Naive thymus-derived CD4-positive, alpha-beta T cell (primary cell): ENCODE measurements at regions not wholly inside any gene's neighbourhood (a gene's known extent, or its start where the extent isn't known, plus 50 kb on each side); places are given as distances from the start of the nearest gene placed in this dataset.

Experiments
- ATAC-seq: fragments of 150-1000 bp; cut with Tn5 transposase; 2 replicates; pipeline ENCODE4 v1.10.0; 2021; ENCODE audit warnings: mild to moderate bottlenecking, moderate library complexity
- CTCF ChIA-PET: fragments of 350-600 bp; sonication (Branson Sonifier 250); formaldehyde crosslinking; loops from one replicate; lab custom pipeline; 2021; ENCODE audit warnings: antibody characterized with exemption; lab: Charles Lee
- POLR2A ChIA-PET: fragments of 350-600 bp; sonication (Branson Sonifier 250); formaldehyde crosslinking; loops from one replicate; lab custom pipeline; 2021; ENCODE audit warnings: antibody characterized with exemption, inconsistent platforms; lab: Charles Lee
- DNase-seq, 9 donors: peaks; one replicate each; pipeline versions ENCODE4 v3.0.0 to v3.0.0-alpha.2; 2020 to 2022; ENCODE audit warnings: mixed read lengths in 1 of 9
- H3K27ac ChIP-seq: one replicate; pipeline ENCODE4 v1.7.0; 2013; ENCODE audit warnings: mild to moderate bottlenecking, low read depth, low read length, moderate library complexity
- H3K27me3 ChIP-seq, 2 donors: one replicate each; pipeline ENCODE4 v1.7.0; 2013; ENCODE audit warnings: low read length in 2 of 2, mild to moderate bottlenecking in 2 of 2, moderate library complexity in 2 of 2; ENCODE audit not compliant: control insufficient read depth in 2 of 2, insufficient read depth in 2 of 2
- H3K36me3 ChIP-seq, 3 experiments: 1 replicate in 2 of 3; 2 replicates in 1 of 3; pipeline ENCODE4 v1.7.0; 2013; ENCODE audit warnings: low read length in 3 of 3, mild to moderate bottlenecking in 3 of 3, moderate library complexity in 1 of 3; ENCODE audit not compliant: insufficient read depth in 3 of 3, control insufficient read depth in 2 of 3
- H3K4me1 ChIP-seq, 2 donors: one replicate each; pipeline ENCODE4 v1.7.0; 2013; ENCODE audit warnings: low read length in 2 of 2, mild to moderate bottlenecking in 2 of 2, moderate library complexity in 1 of 2; ENCODE audit not compliant: control insufficient read depth in 2 of 2, insufficient read depth in 2 of 2
- H3K4me3 ChIP-seq: 2 replicates; pipeline ENCODE4 v1.7.0; 2013; ENCODE audit warnings: mild to moderate bottlenecking, low read length
- H3K9me3 ChIP-seq, 3 experiments: 1 replicate in 2 of 3; 2 replicates in 1 of 3; pipeline ENCODE4 v1.7.0; 2013; ENCODE audit warnings: low read length in 3 of 3; ENCODE audit not compliant: control insufficient read depth in 2 of 3
- H3K27ac Mint-ChIP-seq, 9 donors: one replicate each; pipeline ENCODE4 v1.8.0; 2020 to 2022; ENCODE audit warnings: mixed read lengths in 9 of 9, mild to moderate bottlenecking in 8 of 9, moderate library complexity in 5 of 9, inconsistent platforms in 2 of 9
- H3K27me3 Mint-ChIP-seq, 5 donors: one replicate each; pipeline ENCODE4 v1.8.0; 2021 to 2022; ENCODE audit warnings: mixed read lengths in 5 of 5, mild to moderate bottlenecking in 1 of 5
- H3K36me3 Mint-ChIP-seq, 5 donors: one replicate each; pipeline ENCODE4 v1.8.0; 2020 to 2022; ENCODE audit warnings: mixed read lengths in 5 of 5, mild to moderate bottlenecking in 3 of 5, inconsistent platforms in 1 of 5
- H3K4me1 Mint-ChIP-seq, 7 donors: one replicate each; pipeline ENCODE4 v1.8.0; 2020 to 2022; ENCODE audit warnings: mixed read lengths in 7 of 7, mild to moderate bottlenecking in 3 of 7, inconsistent platforms in 1 of 7
- H3K4me3 Mint-ChIP-seq, 10 donors: one replicate each; pipeline ENCODE4 v1.8.0; 2020 to 2022; ENCODE audit warnings: mild to moderate bottlenecking in 10 of 10, mixed read lengths in 10 of 10, moderate library complexity in 6 of 10, inconsistent platforms in 2 of 10
- H3K9me3 Mint-ChIP-seq, 11 donors: one replicate each; pipeline ENCODE4 v1.8.0; 2020 to 2022; ENCODE audit warnings: mixed read lengths in 11 of 11, mild to moderate bottlenecking in 4 of 11, inconsistent platforms in 1 of 11, moderate library complexity in 1 of 11
- intact Hi-C, 2 donors: fragments of 100-400 bp; cut with micrococcal nuclease; formaldehyde crosslinking; loops; one replicate each; pipeline ENCODE4 v1.15.1; 2023

DNA sequence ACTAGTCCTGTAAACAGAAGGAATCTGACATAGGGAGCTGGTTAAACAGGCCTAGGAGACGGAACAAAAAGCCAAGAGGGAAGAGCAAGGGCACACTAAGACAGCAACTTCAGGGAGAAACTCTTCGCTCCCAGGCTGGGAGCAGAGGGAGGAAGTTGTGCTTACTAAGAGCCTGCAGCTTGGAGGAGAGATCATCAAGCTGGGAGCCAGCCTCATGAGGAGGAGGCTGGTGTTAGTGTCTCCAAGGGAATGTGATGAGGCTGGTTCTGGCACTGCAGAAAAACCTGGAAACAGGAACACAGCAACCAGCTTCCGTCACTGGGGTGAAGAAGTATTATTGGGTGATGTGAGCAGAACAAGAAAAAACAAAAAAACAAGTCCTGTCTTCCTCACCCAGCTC is 1027.3 kb downstream of the UQCRFS1 start:
- H3K27ac ChIP-seq: no peak overlapping the region
- Mint-ChIP-seq H3K27me3 (no peaks in the 10 kb centered on the region), H3K4me1 (no peaks in the 10 kb centered on the region), H3K9me3 (peaks cover 3 to 33% (median 11%) of the 10 kb centered on the region in 11 donors), H3K27ac (no peak overlapping the region), H3K4me3 (no peak overlapping the region), H3K36me3 (no peaks in the 10 kb centered on the region)
- CTCF ChIA-PET: no interaction called here
- no peak for ATAC-seq
- H3K27me3 ChIP-seq: no peaks in the 10 kb centered on the region
- POLR2A ChIA-PET: no interaction called here
- no peak overlapping the region for H3K4me3 ChIP-seq
- intact Hi-C loops: no loop called here
- no peaks in the 10 kb centered on the region for H3K4me1 ChIP-seq
- DNase-seq: no peak
- no peaks in the 10 kb centered on the region for H3K9me3 ChIP-seq
- H3K36me3 ChIP-seq: no peaks in the 10 kb centered on the region

DNA sequence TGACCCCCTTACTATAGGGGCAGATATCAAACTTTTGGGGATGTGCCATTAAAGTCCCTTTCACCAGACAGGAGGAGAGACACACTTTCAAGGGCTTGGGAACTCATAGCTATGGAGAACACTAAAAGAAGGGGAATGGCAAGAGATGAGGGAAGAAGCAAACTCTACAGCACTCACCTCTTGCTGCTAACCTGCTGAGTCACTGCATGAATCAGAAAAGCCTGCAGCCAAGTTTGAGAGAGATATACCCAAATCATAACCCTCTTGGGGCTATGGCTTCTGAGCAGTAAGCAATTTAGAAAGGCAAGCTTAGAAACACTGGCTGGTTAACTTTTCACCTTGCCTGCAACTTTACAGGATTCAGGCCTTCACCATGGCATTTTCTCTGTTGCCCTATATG is 1028.0 kb downstream of the UQCRFS1 start:
- DNase-seq (no peak), ATAC-seq (no peak)
- POLR2A ChIA-PET: no interaction called here
- Mint-ChIP-seq H3K9me3 (peaks cover 3 to 31% (median 11%) of the 10 kb centered on the region in 11 donors), H3K27ac (no peak overlapping the region), H3K4me3 (no peak overlapping the region), H3K27me3 (no peaks in the 10 kb centered on the region), H3K36me3 (no peaks in the 10 kb centered on the region), H3K4me1 (no peaks in the 10 kb centered on the region)
- Histone ChIP-seq H3K4me1 (no peaks in the 10 kb centered on the region), H3K36me3 (no peaks in the 10 kb centered on the region), H3K4me3 (no peak overlapping the region), H3K9me3 (no peaks in the 10 kb centered on the region), H3K27me3 (no peaks in the 10 kb centered on the region), H3K27ac (no peak overlapping the region)
- CTCF ChIA-PET: no interaction called here
- intact Hi-C loops: no loop called here

DNA sequence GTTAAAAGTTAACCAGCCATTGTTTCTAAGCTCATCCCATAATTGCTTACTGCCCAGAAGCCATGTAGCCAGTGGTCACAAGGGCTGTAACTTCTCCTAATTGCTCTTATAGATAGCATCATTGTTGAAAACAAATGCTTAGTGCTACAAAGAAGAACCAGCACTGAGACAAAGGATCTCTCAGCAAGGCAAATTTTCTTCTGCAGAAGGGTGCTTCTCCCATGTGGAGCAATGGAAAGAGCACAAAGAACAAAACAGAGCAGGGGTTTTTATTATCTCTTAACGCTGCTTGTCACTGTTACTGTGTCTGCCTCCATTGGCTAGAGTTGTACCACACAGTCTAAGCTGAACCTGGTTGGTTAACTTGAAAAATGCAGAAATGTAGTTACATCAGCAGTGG is 1036.8 kb downstream of the UQCRFS1 start:
- ChIA-PET CTCF (no interaction called here), POLR2A (no interaction called here)
- H3K36me3 Mint-ChIP-seq: peaks cover 0 to 7% (median 0%) of the 10 kb centered on the region in 5 donors
- H3K9me3 Mint-ChIP-seq: peaks cover 16 to 57% (median 26%) of the 10 kb centered on the region in 11 donors
- no peak overlapping the region for H3K4me3 Mint-ChIP-seq
- Histone ChIP-seq H3K27me3 (no peaks in the 10 kb centered on the region), H3K9me3 (peaks cover 0 to 9% (median 3%) of the 10 kb centered on the region in 3 experiments), H3K4me1 (no peaks in the 10 kb centered on the region), H3K4me3 (no peak overlapping the region), H3K36me3 (no peaks in the 10 kb centered on the region), H3K27ac (no peak overlapping the region)
- DNase-seq: no peak
- H3K4me1 Mint-ChIP-seq: no peaks in the 10 kb centered on the region
- ATAC-seq: no peak
- H3K27me3 Mint-ChIP-seq: no peaks in the 10 kb centered on the region
- H3K27ac Mint-ChIP-seq: no peak overlapping the region
- intact Hi-C loops: no loop called here

DNA sequence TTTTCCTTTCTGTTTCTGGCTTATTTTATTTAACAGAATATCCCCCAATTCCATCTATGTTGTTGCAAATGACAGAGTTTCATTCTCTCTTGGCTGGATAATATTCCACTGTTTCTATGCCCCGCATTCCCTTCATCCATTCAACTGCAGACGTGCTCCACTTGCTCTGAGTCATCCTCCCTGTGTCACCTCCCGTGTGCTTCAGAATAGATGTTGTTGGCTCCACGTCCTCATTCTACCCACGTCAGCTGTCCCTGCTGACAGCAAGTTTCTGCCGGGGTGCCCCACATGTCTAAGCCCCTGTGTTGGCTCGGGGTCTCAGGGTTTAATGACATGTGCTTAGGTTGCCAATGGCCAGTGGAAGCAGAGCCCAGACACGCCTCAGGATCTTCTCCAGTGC is 1041.0 kb downstream of the UQCRFS1 start:
- no peaks in the 10 kb centered on the region for H3K36me3 ChIP-seq
- intact Hi-C loops: no loop called here
- ChIA-PET POLR2A (no interaction called here), CTCF (no interaction called here)
- no peaks in the 10 kb centered on the region for H3K4me1 ChIP-seq
- peaks cover 0 to 14% (median 3%) of the 10 kb centered on the region in 3 experiments for H3K9me3 ChIP-seq
- H3K4me3 ChIP-seq: no peak overlapping the region
- H3K27me3 ChIP-seq: no peaks in the 10 kb centered on the region
- no peak overlapping the region for H3K27ac Mint-ChIP-seq
- H3K4me1 Mint-ChIP-seq: no peaks in the 10 kb centered on the region
- no peak for DNase-seq
- H3K4me3 Mint-ChIP-seq: no peak overlapping the region
- H3K27me3 Mint-ChIP-seq: no peaks in the 10 kb centered on the region
- ATAC-seq: no peak
- H3K27ac ChIP-seq: no peak overlapping the region
- H3K36me3 Mint-ChIP-seq: peaks cover 0 to 7% (median 0%) of the 10 kb centered on the region in 5 donors
- peaks cover 12 to 48% (median 28%) of the 10 kb centered on the region in 11 donors for H3K9me3 Mint-ChIP-seq

DNA sequence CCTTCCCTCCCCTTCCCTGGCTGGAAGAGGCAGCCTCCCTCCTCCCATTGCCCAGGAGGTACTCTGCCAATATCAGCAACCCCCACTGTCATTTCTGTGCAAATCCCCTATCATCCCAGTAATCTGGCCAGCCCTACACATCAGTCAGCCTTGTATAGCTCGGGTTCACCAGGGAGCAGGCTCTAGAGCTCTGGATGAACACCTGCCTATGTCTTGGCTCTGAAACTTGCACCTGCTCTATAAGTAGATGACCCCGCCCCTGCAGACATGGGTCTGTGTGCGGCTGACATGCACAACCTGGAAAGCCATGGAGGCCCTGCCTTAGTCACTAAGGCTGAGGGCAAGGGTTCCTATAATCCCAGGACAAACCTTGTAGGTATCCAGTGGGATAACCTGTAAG is 1042.9 kb downstream of the UQCRFS1 start:
- Histone ChIP-seq H3K36me3 (no peaks in the 10 kb centered on the region), H3K27ac (no peak overlapping the region), H3K4me3 (no peak overlapping the region), H3K27me3 (no peaks in the 10 kb centered on the region), H3K9me3 (peaks cover 0 to 4% (median 0%) of the 10 kb centered on the region in 3 experiments), H3K4me1 (no peaks in the 10 kb centered on the region)
- ChIA-PET POLR2A (no interaction called here), CTCF (no interaction called here)
- ATAC-seq (no peak), DNase-seq (no peak)
- no peak overlapping the region for H3K4me3 Mint-ChIP-seq
- peaks cover 0 to 33% (median 15%) of the 10 kb centered on the region in 11 donors for H3K9me3 Mint-ChIP-seq
- H3K36me3 Mint-ChIP-seq: peaks cover 0 to 7% (median 0%) of the 10 kb centered on the region in 5 donors
- H3K4me1 Mint-ChIP-seq: no peaks in the 10 kb centered on the region
- no peak overlapping the region for H3K27ac Mint-ChIP-seq
- H3K27me3 Mint-ChIP-seq: peaks cover 0 to 5% (median 0%) of the 10 kb centered on the region in 5 donors
- intact Hi-C loops: no loop called here

DNA sequence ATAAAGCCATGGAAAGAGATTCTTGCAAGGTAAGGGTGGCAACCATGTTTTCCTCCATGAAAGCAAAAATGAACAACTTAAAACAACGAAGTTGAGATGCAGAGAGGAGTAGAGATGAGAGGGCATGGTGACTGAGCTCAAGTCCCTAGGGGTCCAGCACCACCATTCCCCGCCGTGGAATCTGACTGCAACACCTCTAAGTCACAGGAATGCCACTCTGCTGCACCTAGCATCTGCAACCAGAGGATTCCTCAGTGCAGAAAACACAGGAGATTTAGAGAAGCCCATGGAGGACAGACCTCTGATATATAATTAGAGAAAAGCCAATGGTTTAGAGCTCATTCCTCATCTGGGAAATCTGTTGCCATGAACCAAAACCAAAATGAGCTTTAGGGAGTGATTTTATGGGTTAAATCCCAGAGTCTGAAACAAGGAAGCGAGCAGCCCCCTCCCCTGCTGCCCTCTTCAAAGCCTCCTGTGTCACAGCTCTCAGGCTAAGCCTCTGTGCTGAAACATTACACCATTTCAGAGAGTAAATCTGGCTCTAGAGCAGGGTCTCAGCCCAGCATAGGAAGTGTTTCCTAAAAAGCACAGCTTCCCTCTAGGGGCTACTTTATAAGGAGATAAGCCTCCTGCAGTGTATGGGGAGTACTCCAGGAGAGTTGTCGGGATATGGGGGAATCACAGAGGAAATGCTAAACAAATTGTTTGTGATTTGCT is 1043.6 kb downstream of the UQCRFS1 start:
- no peak overlapping the region for H3K27ac ChIP-seq
- no peak overlapping the region for H3K4me3 ChIP-seq
- Mint-ChIP-seq H3K9me3 (peaks cover 0 to 26% (median 14%) of the 10 kb centered on the region in 11 donors), H3K4me1 (no peaks in the 10 kb centered on the region), H3K27me3 (peaks cover 0 to 5% (median 0%) of the 10 kb centered on the region in 5 donors), H3K4me3 (no peak overlapping the region), H3K27ac (no peak overlapping the region), H3K36me3 (peaks cover 0 to 7% (median 0%) of the 10 kb centered on the region in 5 donors)
- H3K4me1 ChIP-seq: no peaks in the 10 kb centered on the region
- peaks cover 0 to 4% (median 0%) of the 10 kb centered on the region in 3 experiments for H3K9me3 ChIP-seq
- CTCF ChIA-PET: no interaction called here
- POLR2A ChIA-PET: no interaction called here
- DNase-seq (no peak), ATAC-seq (no peak)
- intact Hi-C loops: no loop called here
- no peaks in the 10 kb centered on the region for H3K36me3 ChIP-seq
- H3K27me3 ChIP-seq: no peaks in the 10 kb centered on the region

DNA sequence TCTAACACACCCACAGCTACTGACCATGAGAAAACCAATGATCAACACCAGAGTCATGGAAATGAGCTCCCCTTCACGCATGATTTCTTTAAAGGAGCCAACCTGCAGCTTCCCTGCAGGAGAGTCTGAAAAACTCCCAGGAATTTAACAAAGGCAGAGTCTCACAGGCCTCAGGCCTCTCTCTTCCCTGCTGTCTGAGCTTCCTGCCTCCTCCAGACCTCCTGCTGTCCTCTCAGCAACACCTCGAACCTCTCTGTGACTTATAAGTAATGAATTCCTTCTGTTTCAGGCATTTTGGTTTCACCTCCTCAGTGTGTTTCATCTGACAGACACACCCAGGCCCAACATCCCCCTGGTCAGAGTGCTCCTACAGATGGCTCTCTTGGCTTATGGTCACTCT is 1044.4 kb downstream of the UQCRFS1 start:
- intact Hi-C loops: no loop called here
- no peak overlapping the region for H3K4me3 Mint-ChIP-seq
- CTCF ChIA-PET: no interaction called here
- H3K4me1 Mint-ChIP-seq: no peaks in the 10 kb centered on the region
- no peak overlapping the region for H3K4me3 ChIP-seq
- DNase-seq: no peak
- peaks cover 0 to 4% (median 0%) of the 10 kb centered on the region in 3 experiments for H3K9me3 ChIP-seq
- H3K27me3 ChIP-seq: no peaks in the 10 kb centered on the region
- POLR2A ChIA-PET: no interaction called here
- peaks cover 0 to 7% (median 0%) of the 10 kb centered on the region in 5 donors for H3K36me3 Mint-ChIP-seq
- no peaks in the 10 kb centered on the region for H3K36me3 ChIP-seq
- H3K27me3 Mint-ChIP-seq: peaks cover 0 to 5% (median 0%) of the 10 kb centered on the region in 5 donors
- H3K9me3 Mint-ChIP-seq: peaks cover 0 to 24% (median 14%) of the 10 kb centered on the region in 11 donors
- H3K4me1 ChIP-seq: no peaks in the 10 kb centered on the region
- H3K27ac ChIP-seq: no peak overlapping the region
- no peak overlapping the region for H3K27ac Mint-ChIP-seq
- ATAC-seq: no peak
